Gastroesophageal sphincter (tissue), 4 donors: ENCODE measurements at regions not wholly inside any gene's neighbourhood (a gene's known extent, or its start where the extent isn't known, plus 50 kb on each side); places are given as distances from the start of the nearest gene placed in this dataset.
"Not testable (repeated sequence)": the region's sequence is repeated elsewhere in the genome, so short reads cannot be mapped to it uniquely, and the experiment has no call there.

Experiments
- ATAC-seq: fragments of 150-250 bp; one replicate; pipeline ENCODE4 v1.9.1; 2016; ENCODE audit warnings: mild to moderate bottlenecking, moderate library complexity
- H3K27ac ChIP-seq, 4 donors: fragments of 200-600 bp; sonication (generic) in 3 of 4; 1 replicate in 3 of 4; 2 replicates in 1 of 4; pipeline ENCODE4 v1.5.1; 2016 to 2019
- H3K27me3 ChIP-seq: fragments of 200-600 bp; sonication (generic); one replicate; pipeline ENCODE4 v1.5.1; 2019
- H3K36me3 ChIP-seq, 2 donors: fragments of 200-600 bp; sonication (generic); one replicate each; pipeline ENCODE4 v1.5.1; 2019; ENCODE audit warnings: control low read depth in 1 of 2
- H3K4me1 ChIP-seq, 3 donors: fragments of 200-600 bp; sonication (generic); 1 replicate in 2 of 3; 2 replicates in 1 of 3; pipeline ENCODE4 v1.5.1; 2016 to 2019; ENCODE audit warnings: control low read depth in 2 of 3
- H3K4me3 ChIP-seq, 2 donors: fragments of 200-600 bp; sonication (generic); one replicate each; pipeline ENCODE4 v1.5.1; 2019; ENCODE audit warnings: mild to moderate bottlenecking in 1 of 2, moderate library complexity in 1 of 2
- H3K9me3 ChIP-seq, 3 donors: fragments of 200-600 bp; sonication (generic); one replicate each; pipeline ENCODE4 v1.5.1; 2017 to 2019; ENCODE audit warnings: control low read depth in 2 of 3
- EP300 ChIP-seq: sonication (generic); formaldehyde crosslinking; IDR thresholded peaks from one replicate; pipeline ENCODE4 v1.6.1; 2017; ENCODE audit warnings: antibody characterized with exemption, mild to moderate bottlenecking
- POLR2A ChIP-seq, 2 donors: fragments of 450-650 bp; IDR thresholded peaks; one replicate each; pipeline ENCODE4 v1.6.1; 2017; ENCODE audit warnings: antibody characterized with exemption in 2 of 2, mild to moderate bottlenecking in 2 of 2, moderate library complexity in 1 of 2
- POLR2AphosphoS5 ChIP-seq: sonication (generic); formaldehyde crosslinking; IDR thresholded peaks from one replicate; pipeline ENCODE4 v1.6.1; 2017; ENCODE audit warnings: antibody characterized with exemption
- WGBS, 2 donors: methylation state at CpG; one replicate each; pipeline ENCODE4 v1.1.5; 2018; ENCODE audit warnings: low coverage in 1 of 2; 5-methylcytosine and 5-hydroxymethylcytosine counted together
- TF ChIP-seq, protein P1 (sequence below), 4 experiments: fragments of 200-600 bp in 2 of 4; fragments of 450-650 bp in 2 of 4; sonication (generic) in 1 of 4; IDR thresholded peaks; one replicate each; pipeline ENCODE4 v1.5.1; 2017 to 2019; ENCODE audit warnings: antibody characterized with exemption in 4 of 4, mild to moderate bottlenecking in 2 of 4, moderate library complexity in 2 of 4

DNA sequence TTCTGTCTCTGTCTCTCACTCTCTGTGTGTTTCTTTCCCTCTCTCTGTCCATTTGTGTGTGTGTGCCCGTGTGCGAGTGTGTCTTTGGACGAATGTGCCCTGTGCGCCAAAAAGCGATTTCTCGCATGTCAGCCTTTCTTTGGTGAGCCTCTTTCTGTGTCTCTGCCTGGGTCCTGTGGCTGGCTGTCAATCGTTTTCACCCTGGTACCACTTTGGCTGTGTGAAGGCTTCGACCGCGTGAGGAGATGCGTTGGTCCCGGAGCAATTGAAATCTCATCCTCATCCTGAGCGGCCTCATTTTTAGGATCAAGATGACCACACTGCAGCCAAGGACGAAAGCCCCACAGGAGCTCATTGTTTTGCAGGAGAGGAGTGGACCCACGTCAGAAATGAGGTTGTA, 288.9 kb upstream of the ZNF337 start:
- ATAC-seq = no peak
- no peaks in the 10 kb centered on the region for H3K36me3 ChIP-seq
- no peak overlapping the region for H3K27ac ChIP-seq
- no peaks in the 10 kb centered on the region for H3K9me3 ChIP-seq
- TF ChIP-seq, protein P1, sequence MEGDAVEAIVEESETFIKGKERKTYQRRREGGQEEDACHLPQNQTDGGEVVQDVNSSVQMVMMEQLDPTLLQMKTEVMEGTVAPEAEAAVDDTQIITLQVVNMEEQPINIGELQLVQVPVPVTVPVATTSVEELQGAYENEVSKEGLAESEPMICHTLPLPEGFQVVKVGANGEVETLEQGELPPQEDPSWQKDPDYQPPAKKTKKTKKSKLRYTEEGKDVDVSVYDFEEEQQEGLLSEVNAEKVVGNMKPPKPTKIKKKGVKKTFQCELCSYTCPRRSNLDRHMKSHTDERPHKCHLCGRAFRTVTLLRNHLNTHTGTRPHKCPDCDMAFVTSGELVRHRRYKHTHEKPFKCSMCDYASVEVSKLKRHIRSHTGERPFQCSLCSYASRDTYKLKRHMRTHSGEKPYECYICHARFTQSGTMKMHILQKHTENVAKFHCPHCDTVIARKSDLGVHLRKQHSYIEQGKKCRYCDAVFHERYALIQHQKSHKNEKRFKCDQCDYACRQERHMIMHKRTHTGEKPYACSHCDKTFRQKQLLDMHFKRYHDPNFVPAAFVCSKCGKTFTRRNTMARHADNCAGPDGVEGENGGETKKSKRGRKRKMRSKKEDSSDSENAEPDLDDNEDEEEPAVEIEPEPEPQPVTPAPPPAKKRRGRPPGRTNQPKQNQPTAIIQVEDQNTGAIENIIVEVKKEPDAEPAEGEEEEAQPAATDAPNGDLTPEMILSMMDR (IDR thresholded peaks at IDR 0.05) = no peak
- TF ChIP-seq EP300 (no peak), POLR2AphosphoS5 (no peak), POLR2A (IDR thresholded peaks at IDR 0.05) (no peak)
- H3K4me3 ChIP-seq = no peak overlapping the region
- H3K27me3 ChIP-seq = no peaks in the 10 kb centered on the region
- peaks cover 0 to 9% (median 0%) of the 10 kb centered on the region in 3 donors for H3K4me1 ChIP-seq
- 92 to 94% methylated on average over 7 to 10 of the region's 15 CpGs for WGBS, 2 donors

DNA sequence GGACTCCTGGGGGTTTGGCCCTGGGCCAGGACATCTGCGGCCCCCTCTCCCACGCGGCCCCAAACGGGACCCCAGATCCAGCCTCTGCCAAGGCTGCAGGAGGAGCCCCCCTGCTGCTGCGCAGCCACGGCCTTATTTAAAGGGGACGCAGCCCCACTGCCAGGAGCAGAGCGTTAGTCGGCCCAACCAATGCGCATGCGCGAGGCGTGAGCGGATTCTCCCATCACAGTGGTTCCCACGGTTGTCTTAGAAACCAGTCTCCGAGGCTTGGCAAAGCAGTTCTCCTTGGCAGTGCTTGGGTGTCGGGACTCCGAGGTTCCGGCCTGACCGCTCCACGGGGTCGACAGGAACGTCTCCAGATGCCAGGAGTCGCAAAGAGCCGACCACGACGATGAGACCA, 288.3 kb upstream of the ZNF337 start:
- TF ChIP-seq POLR2A (IDR thresholded peaks at IDR 0.05) (no peak), POLR2AphosphoS5 (no peak), EP300 (no peak)
- TF ChIP-seq, protein P1 (IDR thresholded peaks at IDR 0.05) = no peak
- H3K4me1 ChIP-seq = peaks cover 0 to 9% (median 0%) of the 10 kb centered on the region in 3 donors
- H3K27me3 ChIP-seq = no peaks in the 10 kb centered on the region
- H3K36me3 ChIP-seq = no peaks in the 10 kb centered on the region
- H3K9me3 ChIP-seq = no peaks in the 10 kb centered on the region
- H3K27ac ChIP-seq = no peak overlapping the region
- H3K4me3 ChIP-seq = peak overlapping the region; percentile 12 to 40
- no CpG with 5 or more reads among the region's 27 CpGs for WGBS, 2 donors
- peak; percentile 45 for ATAC-seq

DNA sequence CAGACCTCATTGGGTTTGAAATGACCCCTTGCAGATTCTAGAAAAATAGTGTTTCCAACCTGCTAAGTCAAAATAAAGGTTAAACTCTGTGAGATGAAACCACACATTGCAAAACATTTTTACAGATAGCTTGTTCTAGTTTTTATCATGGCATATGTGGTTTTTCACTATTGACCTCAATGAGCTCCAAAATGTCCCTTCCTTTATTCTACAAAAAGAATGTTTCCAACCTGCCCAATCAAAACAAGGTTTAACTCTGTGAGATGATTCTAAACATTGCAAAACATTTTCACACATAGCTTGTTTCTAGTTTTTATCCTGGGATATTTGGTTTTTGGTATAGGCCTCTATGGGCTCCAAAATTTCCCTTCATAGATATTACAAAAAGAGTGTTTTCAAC, 286.0 kb upstream of the ZNF337 start:
- H3K4me1 ChIP-seq, ATAC-seq, H3K27ac ChIP-seq, H3K27me3 ChIP-seq, H3K36me3 ChIP-seq, H3K9me3 ChIP-seq, H3K4me3 ChIP-seq: not testable (repeated sequence)

DNA sequence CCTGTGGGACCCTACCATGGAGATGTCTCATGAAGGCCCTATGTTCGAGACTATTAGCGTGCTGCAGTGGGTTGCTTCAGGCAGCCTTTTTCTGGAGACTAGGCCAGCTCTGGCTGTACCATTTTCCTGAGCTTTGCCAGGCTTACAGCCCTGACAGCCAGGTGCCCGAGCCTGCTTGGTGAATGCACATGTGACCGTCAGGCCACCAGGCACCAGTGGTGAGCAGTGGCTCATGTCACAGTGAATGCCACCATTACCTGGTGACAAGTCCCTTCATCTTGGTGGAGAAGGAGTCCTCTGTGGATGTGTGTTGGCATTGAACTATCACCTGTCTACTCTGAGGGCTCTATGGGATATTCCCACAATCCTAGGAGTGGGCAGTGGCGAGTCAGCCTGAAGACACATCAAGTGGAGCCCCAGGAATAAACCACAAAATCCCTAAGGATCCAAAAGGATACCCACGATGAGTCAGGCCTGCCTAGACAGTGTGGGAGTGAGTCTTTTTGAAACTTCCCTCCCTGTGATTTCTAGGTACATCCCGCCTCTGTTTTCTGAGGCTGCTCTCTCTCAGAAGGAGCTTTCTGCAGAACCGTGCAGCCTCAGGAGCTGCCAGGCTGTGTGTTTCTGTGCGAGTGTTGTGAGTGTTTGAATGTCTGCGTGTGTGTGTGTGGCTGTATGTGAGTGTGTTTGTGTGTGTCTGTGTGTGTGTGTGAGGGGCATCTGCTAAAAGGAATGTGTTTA, 282.0 kb upstream of the ZNF337 start:
- ATAC-seq, H3K27me3 ChIP-seq, H3K36me3 ChIP-seq, H3K4me1 ChIP-seq, H3K9me3 ChIP-seq, H3K27ac ChIP-seq, H3K4me3 ChIP-seq: not testable (repeated sequence)
- WGBS, 2 donors = 80 to 87% methylated on average over 3 to 8 of the region's 10 CpGs

DNA sequence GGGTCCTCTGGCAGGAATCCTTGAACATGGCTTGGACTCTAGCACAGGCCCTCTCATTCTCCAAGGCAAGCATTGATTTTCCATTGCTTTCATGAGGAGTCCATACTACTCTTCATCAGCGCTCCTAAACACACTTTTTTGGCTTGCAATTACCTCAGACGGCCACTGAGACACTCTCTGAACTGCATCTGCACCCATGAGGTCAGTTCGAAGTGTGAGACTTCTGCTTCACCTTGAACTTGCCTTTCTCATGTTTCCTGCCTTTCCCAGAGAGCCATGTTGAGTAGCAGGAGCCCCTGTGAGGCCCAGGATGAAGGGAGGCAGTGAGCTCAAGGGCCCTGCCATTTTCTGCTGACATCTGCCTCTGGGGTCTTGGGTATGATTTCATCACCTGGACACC, 279.2 kb upstream of the ZNF337 start:
- not testable (repeated sequence) for H3K9me3 ChIP-seq, ATAC-seq, H3K36me3 ChIP-seq, H3K4me1 ChIP-seq, H3K4me3 ChIP-seq, H3K27me3 ChIP-seq, H3K27ac ChIP-seq
- WGBS, 2 donors = 14% methylated on average over 1 of the region's 3 CpGs; no CpG with 5 or more reads in 1 of the 2 donors

DNA sequence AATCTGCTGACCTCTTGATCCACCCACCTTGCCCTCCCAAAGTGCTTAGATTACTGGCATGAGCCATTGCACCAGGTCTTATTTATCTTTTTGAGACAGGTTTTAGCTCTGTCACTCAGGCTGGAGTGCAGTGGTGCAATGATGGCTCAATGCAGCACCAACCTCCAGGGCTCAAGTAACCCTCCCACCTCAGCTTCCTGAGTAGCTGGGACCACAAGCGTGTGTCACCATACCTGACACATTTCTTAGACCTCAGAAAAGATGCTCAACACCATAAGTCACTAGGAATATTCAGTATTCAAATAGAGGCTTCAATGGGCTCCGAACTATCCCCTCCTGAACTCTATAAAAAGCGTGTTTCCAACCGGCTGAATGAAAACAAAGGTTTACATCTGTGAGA, 268.6 kb upstream of the ZNF337 start:
- H3K27me3 ChIP-seq, H3K27ac ChIP-seq, H3K4me3 ChIP-seq, ATAC-seq, H3K4me1 ChIP-seq, H3K9me3 ChIP-seq, H3K36me3 ChIP-seq: not testable (repeated sequence)
- 80 to 100% methylated on average over 3 to 4 of the region's 4 CpGs for WGBS, 2 donors

DNA sequence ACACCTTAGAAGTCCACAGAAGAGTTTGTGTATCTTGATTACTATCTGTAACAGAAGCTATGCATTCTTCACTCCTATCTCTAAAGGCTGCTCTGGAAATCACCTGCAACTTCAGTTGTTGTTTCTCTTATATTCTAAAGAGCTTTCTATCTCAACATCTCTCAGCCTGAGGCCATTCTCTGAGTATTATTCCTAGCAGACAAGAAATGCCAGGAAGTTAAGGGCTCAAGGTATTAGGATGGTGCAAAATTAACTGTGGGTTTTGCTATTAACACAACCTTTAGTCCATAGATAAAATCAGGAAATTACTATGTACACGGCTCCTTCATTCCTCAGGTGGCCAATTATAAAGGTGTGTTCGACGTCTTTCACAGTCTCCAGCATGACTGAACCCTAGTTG, 257.2 kb upstream of the ZNF337 start:
- H3K9me3 ChIP-seq, H3K4me3 ChIP-seq, H3K36me3 ChIP-seq, H3K27ac ChIP-seq, H3K27me3 ChIP-seq, H3K4me1 ChIP-seq, ATAC-seq: not testable (repeated sequence)
- WGBS, 2 donors = 72 to 74% methylated on average over 3 of the region's 3 CpGs

DNA sequence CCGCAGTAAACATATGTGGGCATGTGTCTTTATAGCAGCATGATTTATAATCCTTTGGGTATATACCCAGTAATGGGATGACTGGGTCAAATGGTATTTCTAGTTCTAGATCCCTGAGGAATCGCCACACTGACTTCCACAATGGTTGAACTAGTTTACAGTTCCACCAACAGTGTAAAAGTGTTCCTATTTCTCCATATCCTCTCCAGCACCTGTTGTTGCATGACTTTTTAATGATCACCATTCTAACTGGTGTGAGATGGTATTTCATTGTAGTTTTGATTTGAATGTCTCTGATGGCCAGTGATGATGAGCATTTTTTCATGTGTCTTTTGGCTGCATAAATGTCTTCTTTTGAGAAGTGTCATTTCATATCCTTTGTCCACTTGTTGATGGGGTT, 238.6 kb upstream of the ZNF337 start:
- 100% methylated on average over 1 of the region's 2 CpGs for WGBS, 2 donors
- not testable (repeated sequence) for H3K27ac ChIP-seq, H3K9me3 ChIP-seq, H3K27me3 ChIP-seq, ATAC-seq, H3K36me3 ChIP-seq, H3K4me3 ChIP-seq, H3K4me1 ChIP-seq

DNA sequence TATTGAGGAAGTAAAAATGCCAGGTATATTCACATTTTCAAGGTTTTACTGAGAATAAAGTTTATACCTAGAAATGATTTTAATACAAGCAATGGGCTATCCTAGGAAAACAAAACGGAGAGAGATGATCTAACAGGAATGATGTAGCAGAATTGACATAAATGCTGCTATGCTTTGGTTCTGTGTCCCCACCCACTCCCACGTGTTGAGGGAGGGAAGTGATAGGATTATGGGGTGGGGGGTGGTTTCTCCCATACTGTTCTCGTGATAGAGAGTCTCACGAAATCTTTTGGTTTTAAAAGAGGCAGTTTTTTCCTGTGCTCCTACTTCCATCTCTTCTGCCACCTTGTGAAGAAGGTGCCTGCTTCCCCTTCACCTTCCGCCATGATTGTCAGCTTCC, 236.2 kb upstream of the ZNF337 start:
- not testable (repeated sequence) for H3K4me1 ChIP-seq, H3K9me3 ChIP-seq, H3K27me3 ChIP-seq, H3K27ac ChIP-seq, ATAC-seq, H3K4me3 ChIP-seq, H3K36me3 ChIP-seq
- 46 to 56% methylated on average over 4 to 5 of the region's 5 CpGs for WGBS, 2 donors

DNA sequence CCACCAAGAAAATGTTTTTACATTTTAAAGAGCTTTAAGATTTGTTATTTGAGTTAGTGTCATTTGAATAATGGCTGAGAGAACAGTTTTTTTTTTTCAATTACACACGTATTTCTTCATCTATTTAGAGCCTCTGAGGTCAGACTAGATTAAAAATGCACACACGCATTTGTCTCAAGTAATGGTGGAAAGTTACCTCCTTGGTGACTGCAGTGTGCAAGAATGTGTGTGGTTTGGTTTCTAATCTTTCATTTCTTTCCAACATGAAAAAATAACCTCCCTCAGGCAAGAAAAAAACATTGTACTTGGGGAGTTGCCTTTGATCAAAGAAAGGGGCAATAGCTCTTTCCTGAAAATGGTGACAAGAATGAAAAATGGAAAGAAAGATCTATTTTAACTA, 235.5 kb upstream of the ZNF337 start:
- WGBS, 2 donors = 29 to 60% methylated on average over 2 of the region's 2 CpGs
- not testable (repeated sequence) for H3K9me3 ChIP-seq, H3K4me3 ChIP-seq, H3K36me3 ChIP-seq, ATAC-seq, H3K4me1 ChIP-seq, H3K27ac ChIP-seq, H3K27me3 ChIP-seq

DNA sequence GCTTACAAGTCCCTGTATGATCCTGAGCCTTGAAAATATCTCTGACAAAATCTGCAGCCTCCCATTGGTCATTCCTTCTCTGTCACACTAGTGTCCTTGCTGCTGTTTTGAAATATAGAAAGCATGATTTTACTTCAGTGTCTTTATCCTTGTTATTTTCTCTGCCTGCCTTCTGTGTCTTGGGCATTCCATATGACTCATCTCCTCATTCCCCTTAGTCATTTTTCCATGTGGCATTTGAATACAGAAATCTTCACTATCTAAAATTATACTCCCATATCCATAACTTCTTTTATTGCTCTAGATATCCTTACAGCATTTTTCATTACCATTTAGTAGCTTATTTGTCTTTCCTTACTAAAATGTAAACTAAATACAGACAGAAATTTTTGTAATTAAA, 205.7 kb upstream of the ZNF337 start:
- H3K36me3 ChIP-seq, H3K27me3 ChIP-seq, H3K9me3 ChIP-seq, H3K4me3 ChIP-seq, H3K27ac ChIP-seq, ATAC-seq, H3K4me1 ChIP-seq: not testable (repeated sequence)

DNA sequence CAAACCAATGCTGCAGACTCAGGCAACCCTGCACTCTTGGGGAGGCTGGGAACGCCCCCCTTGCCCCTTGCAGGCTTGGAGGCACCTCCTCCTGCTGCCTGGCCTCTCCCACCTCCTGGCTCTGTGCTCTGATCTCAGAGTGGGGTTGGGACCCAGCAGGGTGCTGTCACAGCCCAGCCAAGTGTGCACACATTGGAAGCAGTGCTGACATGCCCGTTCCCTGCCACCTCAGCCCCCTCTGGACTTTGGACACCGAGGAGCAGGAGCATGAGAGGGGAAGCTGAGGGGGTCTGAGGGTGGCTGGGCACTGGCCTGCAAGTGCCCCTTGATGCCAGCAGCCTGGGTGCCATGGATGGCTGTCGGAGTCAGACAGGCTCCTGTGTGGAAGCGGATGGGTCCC, 202.0 kb upstream of the ZNF337 start:
- H3K36me3 ChIP-seq, H3K4me1 ChIP-seq: not testable (repeated sequence)
- WGBS, 2 donors = no CpG with 5 or more reads among the region's 5 CpGs

More for the DNA sequence above, 202.0 kb upstream of the ZNF337 start:
- not testable (repeated sequence) for H3K27me3 ChIP-seq, ATAC-seq, H3K9me3 ChIP-seq, H3K27ac ChIP-seq, H3K4me3 ChIP-seq
